NB4 (cell line): ENCODE measurements at regions not wholly inside any gene's neighbourhood (a gene's known extent, or its start where the extent isn't known, plus 50 kb on each side); places are given as distances from the start of the nearest gene placed in this dataset.

ENCODE experiments used
- MYC ChIP-seq: IDR thresholded peaks from 2 replicates; pipeline ENCODE4 v1.6.1; 2011; ENCODE audit warnings: low read depth, low read length
- POLR2A ChIP-seq: IDR thresholded peaks from 2 replicates; pipeline ENCODE4 v1.6.1; 2011; ENCODE audit warnings: mild to moderate bottlenecking; ENCODE audit not compliant: insufficient read length; ENCODE audit errors: extremely low read depth
- TF ChIP-seq, protein P1 (sequence below): IDR thresholded peaks from one replicate; pipeline ENCODE4 v1.5.1; 2012; ENCODE audit warnings: low read depth, low read length
- TF ChIP-seq, protein P2 (sequence below): IDR thresholded peaks from 2 replicates; pipeline ENCODE4 v1.6.1; 2011; ENCODE audit warnings: low read depth, low read length

DNA sequence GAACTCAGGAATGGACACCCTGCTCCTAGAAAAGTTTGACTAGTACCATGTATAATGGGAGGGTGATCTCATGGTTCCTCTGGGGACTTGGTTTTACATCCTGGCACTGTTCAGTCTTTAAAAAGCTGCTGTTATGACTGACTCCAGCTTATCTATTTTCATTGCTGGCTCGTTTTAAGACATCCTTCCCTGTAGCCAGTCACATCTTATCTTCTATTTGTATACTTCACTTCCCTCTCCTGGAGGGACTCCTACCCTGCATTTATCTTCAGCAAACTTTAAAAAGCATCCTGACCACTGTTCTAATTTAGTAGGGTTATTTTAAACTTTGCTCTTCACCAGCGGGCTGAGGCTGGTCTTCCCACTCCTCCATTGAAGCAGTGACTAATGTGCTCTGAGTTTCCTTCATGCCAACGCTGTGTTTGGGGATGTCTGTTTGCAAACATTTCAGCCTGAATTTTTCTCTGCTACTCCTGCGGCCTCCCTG, 72.9 kb upstream of the ARMC3 start:
- no peak for TF ChIP-seq POLR2A
- TF ChIP-seq, protein P1, sequence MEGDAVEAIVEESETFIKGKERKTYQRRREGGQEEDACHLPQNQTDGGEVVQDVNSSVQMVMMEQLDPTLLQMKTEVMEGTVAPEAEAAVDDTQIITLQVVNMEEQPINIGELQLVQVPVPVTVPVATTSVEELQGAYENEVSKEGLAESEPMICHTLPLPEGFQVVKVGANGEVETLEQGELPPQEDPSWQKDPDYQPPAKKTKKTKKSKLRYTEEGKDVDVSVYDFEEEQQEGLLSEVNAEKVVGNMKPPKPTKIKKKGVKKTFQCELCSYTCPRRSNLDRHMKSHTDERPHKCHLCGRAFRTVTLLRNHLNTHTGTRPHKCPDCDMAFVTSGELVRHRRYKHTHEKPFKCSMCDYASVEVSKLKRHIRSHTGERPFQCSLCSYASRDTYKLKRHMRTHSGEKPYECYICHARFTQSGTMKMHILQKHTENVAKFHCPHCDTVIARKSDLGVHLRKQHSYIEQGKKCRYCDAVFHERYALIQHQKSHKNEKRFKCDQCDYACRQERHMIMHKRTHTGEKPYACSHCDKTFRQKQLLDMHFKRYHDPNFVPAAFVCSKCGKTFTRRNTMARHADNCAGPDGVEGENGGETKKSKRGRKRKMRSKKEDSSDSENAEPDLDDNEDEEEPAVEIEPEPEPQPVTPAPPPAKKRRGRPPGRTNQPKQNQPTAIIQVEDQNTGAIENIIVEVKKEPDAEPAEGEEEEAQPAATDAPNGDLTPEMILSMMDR, result no peak
- TF ChIP-seq, protein P2, sequence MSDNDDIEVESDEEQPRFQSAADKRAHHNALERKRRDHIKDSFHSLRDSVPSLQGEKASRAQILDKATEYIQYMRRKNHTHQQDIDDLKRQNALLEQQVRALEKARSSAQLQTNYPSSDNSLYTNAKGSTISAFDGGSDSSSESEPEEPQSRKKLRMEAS, result no peak
- no peak for TF ChIP-seq MYC
